ENCODE measurements at regions not wholly inside any gene's neighbourhood (a gene's known extent, or its start where the extent isn't known, plus 50 kb on each side); places are given as distances from the start of the nearest gene placed in this dataset.

DNA sequence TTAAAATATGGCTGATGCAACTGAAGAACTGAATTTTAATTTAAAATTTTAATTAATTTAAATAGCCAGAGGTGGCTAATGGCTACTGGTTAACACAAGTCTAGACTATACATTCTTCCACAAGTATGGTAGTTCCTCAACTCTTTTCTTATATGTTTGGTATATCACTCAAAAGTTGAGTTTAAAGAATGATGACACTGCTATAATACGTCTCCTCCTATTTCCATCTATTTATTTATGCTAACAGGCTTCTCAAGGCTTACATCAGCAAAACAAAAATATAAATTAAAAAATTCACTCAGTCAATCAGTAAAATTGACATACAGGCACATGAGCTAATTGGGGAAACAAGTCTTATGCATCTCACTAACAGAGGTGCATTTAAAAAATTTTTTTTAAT, 227.9 kb upstream of the PMFBP1 start:
- DNase-seq: no peak

DNA sequence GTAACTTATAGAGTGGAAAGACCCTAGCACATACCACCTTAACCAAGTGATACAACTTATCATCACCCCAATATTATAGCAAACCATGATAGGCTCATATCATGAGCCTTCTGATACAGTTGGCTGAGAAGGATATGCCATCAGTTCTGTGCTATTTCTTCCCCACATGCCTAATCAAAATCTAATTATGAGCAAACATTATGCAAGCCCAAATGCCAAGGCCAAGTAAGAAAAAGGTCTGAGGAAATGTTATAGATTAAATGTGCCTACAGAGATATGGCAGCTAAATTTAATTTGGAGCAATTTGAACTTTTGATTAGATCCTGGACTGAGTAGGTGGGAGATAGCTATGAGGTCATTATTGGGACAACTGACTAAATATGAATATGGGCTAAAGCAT, 225.9 kb upstream of the PMFBP1 start:
- DNase-seq: no peak

DNA sequence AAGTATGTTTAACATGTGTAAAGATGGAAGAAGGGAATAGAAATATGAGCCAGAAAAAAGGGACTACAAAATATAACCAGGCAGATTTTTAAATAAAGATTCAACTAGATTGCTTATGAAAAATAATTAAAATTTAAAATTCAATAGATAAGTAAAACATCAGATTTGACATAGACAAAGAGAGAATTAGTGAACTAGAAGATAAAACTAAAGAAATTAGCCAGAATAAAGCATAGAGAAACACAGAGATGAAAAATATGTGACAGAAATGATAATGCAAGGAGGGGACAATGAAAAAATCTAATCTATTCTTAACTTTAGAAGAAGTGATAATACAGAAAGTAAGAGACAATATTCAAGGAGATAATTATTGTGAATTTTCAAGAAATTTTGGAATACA, 222.6 kb upstream of the PMFBP1 start:
- no peak for DNase-seq

DNA sequence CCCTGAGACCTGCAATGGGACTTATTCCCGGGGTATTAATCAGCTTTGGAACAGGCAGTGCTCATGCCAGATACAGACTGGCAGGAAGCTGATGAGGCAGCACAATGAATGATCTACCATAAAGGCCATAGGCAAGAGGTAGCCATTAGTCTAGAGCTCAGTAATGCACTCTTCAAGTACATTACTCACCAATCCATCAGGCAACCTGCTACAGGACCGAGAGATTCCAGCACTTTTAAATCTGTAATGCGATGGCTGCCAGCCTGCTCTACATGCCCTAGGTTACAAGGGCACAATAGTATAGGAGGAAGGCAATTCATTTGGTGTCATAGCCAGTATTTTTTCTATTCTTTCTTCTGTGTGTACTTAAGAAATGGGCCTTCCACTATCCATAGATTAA, 217.8 kb upstream of the PMFBP1 start:
- no peak for DNase-seq

DNA sequence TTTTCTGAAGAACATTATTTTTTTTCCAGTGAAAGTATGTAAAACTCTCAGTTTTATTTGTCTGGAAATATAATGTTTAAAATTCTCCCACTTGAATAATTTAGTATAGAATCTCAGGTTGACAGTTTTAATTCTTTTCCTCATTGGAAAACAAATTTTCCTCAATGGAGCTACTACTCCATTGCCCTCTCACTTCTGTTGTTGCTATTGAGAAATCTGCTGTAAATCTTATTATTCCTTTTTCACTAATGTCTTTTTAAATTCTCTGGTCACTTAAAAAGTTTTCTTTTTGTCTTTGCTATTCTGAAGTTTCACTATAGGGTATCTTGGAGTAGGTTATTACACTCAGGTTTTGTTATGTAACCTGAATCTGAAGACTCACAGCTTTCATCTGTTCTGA, 216.1 kb upstream of the PMFBP1 start:
- no peak for DNase-seq

DNA sequence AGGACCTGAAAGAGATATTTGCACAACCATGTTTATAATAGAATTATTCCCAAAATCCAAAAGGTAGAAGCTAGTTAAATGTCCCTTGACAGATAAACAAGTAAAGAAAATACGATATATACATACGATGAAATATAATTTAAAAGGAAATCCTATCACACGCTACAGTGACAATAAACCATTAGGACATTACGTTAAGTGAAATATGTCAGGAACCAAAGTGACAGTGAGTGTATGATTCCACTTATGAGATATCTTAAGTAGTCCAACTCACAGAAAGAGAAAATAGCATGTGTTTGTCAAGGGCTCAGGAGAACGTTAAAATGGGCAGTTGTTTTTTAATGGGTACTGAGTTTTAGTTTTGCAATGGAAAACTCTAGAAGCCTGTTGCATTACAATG, 212.7 kb upstream of the PMFBP1 start:
- no peak for DNase-seq

DNA sequence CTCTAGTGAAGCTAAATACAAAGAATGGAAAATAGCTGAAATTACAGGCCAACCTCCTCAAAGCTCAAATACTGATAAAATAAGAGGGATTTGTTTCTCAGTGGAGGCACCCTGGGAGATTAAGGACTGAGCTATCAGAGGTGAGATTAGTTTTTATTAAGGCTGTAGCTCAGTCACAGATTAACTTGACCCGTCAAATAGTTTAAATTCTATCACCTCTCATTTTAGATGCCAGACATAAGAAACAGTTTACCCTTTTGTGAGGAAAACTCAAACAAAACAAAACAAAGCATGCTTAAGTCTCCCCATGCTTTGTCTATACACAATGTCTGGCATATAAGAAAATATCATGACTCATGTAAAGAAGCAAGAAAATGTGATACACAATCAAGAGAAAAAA, 208.3 kb upstream of the PMFBP1 start:
- DNase-seq: no peak

DNA sequence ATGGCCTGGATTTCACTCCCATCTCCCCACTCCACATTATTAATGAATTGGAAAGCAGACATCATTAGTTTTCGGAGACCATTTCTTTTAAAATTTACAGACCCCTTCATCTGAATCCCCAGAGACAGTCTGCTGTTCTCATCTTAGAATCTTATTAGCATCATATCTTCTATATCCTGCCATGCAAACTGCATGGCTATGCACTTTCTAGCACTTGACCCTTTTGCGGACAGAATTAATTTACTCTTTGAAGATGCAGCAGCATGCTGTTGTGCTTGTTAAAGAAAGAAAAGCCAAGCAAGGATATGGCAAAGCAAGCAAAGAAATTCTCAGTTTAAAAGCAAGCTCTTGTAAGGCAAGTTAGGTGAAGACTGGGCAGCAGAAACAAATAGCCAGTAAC, 201.2 kb upstream of the PMFBP1 start:
- DNase-seq: no peak

DNA sequence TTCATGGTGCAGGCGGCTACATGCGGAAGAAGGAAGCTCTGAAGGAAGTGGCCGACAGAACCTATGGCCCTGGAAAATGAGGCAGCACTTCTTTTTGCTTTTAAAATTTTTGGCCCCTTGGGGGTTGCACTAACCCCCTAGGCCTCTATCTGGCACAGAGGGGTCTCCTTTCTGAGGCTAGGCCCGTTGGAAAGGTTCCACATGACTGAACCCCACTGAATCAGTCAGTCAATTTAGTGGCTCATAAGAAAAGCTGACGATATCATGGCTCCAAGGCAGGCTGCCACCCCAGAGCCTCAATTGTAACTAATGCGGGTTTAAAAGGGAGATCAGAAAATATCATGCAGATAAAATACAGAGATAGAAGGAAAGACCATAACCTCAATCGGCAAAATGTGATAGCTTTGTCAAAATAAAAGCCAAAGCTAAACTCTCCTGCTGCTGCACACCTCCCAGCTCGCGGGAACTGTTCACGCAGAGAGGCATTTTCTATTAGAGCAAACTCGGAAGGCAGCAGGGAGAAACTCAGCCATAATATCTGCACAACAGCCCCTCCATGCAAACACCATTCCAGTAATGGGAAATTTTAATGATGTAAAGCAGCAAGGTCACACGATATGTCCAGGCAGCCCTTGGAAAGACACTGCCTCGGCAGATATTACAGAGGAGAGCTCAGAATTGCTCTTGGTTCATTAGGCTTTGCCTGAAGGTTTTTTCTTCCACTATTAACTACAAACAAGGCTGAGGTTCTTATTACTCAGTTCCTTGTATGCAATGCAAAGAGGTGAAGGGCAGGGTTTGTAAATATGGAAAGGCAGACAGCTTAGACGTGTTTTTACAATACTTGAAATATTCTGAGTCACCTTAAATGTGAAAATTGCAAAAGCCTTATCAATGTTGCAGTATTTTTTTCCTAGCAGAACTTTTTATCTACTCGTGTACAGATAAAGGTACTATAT, 200.4 kb upstream of the PMFBP1 start:
- no peak for DNase-seq

DNA sequence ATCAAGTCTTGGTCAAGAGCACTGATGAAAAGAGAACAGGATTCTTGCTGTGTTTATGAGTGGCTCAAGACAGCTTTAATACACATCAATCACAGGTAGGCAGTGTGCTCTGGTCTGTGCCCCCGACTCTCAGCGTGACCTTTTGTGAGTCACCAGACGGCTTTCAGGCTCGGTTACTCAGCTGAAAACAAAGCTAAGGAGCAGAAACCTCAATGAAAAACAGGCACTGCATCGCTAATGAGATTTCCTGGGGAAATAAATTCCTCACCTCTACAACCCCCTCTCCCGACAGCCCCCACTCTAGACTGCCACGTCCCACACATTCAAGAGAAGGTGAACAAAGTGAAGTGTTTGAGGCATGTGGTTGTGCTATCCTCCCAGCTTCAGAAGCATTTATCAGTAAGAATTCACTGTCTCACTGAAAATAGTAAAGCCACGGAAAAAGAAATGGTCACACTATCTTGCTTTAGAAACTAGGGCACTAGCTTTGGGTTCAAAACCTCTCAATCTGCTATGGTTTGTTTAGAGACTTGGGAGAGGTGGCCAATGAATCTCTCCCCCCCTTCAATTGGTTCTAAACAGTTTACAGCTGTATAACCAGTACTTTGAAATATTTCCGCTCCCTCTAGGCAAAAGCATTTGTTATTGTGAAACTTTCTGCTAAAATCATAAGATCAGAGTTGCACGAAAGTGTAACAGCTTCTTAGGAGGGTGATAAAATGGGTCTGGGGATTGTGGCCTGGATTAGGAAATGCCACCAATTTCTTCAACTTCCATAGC, 199.5 kb upstream of the PMFBP1 start:
- DNase-seq: no peak

DNA sequence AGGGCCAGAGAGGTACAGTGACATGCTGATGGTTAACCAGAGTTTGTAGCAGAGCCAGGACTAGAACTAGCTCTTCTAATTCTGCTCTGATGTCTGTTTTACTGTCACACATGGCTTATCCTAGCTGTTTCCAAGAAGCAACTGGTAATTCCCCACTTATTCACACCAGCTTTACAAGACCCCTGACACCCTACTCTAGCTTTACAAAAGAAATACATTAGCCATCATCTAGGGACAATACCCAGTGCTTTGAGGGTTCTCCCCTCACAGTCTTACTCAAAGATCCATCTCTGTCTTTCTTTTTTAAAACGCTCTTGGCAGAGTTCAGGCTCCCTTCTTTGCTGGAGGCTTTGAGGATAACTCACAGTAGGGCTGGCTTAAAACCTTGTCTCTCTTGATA, 197.3 kb upstream of the PMFBP1 start:
- DNase-seq: no peak

DNA sequence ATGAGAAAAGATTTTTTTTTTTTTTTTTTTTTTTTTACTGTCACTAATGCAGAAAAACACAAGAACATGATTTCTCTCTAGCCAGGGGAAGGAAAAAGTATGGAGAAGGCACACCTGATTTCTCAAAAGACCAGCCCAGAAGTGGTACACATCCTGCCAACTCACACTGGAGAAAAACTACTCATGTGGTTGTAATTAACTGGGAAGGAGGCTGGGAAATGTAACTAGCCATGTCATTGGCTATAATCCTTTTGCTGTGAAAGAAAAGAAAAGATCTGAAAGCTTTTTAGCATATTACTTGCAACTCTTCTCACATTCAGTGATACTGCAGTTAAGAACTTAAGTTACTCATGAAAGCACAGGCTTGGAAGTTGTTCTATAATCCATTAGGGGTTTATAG, 195.9 kb upstream of the PMFBP1 start:
- no peak for DNase-seq

DNA sequence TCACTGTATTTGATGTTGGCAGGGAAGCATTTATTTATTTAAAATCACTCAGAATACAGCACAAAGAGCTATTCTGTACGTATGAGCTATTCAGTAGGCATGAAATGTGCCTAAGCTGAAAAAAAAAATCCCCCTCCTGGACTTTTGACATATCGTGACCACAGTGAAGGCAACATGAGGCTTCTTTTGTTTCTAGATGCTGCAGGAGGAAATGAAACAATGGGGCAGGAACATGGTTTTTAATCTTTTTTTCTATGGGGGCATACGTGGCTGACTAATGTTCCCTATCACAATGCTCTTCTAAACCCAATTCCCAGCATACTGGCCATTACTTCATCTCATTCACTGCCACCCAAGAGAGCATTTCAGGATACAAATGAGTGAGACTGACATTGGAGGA, 191.0 kb upstream of the PMFBP1 start:
- no peak for DNase-seq

DNA sequence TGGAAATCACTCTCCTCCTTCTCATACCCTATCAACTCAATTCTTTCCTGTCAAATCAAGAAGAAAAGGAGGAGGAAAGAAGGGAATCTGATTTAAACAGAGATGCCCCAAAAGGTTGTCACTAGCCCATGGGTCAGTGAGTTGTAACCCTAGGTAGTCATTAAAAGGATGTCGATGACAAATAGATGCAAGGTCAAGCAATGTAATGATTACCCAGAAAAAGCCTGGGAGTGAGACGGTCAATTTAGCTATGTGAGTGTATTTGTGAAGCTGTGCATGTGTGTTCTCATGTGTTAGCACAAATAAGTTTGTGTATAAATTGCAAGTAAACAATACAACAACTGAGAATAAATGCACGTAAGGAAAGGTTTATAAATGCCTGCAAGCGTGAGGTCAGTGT, 190.5 kb upstream of the PMFBP1 start:
- no peak for DNase-seq

DNA sequence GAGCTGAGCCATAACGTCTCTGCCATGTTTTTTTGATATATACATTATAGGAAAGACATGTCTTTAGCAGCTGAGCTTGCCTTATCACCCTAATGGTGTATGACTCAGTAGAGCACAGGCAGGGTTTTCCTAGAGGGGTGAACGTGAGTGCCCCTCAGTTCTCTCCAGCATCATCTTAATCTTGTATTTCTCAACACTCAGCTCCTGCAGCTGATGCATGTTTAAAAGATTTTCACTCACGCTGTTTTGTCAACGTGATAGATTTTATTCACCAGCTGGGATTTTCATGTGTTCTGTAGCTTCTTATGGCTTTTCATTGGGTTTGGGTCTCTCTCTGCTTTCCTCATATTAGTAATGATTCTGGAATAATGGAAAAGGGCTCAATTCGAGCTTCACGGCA, 186.0 kb upstream of the PMFBP1 start:
- no peak for DNase-seq

DNA sequence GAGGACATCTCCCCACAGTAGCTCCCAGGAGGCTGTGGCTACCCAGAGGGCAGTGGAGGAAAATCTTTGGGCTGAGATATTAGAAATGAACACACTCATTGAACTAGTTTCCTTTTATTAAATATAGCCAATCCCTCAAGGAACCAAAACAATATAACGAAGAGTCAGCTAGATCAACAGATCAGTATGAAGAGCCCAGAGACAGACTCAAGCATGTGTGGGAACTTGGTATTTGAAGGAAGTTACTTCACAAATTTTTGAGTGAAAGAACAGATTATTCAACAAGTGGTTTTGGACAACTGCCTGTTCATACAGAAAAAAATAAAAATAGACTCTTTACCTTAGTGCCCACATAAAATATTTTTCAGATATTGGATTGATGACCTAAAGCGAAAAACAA, 183.6 kb upstream of the PMFBP1 start:
- no peak for DNase-seq

DNA sequence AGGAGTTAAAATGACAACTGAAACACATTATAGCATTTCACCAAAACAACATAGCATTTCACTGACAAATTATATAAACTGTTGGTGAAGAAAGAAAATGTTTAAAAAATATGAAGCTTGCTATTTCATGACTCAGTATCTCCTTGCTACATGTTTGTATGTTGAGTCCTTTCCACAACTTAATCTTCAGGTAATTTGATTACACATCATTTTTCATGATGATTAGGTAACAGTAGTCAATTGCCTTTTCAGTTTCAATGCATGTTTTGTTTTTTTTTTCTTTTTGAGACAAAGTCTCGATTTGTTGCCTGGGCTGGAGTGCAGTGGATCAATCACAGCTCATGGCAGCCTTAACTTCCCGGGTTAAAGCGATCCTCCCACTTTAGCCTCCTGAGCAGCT, 177.8 kb upstream of the PMFBP1 start:
- no peak for DNase-seq

DNA sequence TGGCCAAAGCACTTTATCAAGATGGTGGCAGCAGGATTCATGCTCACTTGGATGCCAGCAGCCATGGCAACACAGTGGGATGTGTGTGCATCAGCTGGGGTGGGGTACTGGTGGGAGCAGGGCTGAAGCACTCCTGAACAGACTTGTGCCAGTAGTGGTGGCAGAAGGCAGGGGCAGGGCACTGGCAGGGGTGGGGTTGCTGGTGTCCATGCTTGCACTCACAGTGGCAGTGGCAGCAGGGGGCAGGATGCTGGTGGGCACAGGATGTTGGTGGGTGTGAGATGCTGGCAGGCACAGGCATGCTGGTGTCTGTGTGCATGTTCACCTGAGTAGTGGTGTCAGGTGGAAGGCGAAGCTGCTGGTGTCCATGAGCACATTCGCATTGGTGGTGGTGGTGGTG, 161.0 kb upstream of the PMFBP1 start:
- DNase-seq: no peak

DNA sequence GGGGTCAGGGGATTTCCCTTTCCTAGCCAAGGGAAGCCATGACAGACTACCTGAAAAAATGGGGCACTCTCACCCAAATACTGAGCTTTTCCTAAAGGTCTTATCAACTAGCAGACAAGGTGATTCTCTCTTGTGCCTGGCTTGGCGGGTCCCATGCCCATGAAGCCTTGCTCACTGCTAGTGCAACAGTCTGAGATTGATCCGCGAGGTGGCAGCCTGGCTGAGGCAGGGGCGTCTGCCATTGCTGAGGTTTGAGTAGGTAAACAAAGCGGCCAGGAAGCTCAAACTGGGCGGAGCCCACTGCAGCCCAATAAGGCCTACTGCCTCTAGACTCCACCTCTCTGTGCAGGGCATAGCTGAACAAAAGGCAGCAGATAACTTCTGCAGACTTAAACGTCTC, 152.6 kb upstream of the PMFBP1 start:
- no peak for DNase-seq

DNA sequence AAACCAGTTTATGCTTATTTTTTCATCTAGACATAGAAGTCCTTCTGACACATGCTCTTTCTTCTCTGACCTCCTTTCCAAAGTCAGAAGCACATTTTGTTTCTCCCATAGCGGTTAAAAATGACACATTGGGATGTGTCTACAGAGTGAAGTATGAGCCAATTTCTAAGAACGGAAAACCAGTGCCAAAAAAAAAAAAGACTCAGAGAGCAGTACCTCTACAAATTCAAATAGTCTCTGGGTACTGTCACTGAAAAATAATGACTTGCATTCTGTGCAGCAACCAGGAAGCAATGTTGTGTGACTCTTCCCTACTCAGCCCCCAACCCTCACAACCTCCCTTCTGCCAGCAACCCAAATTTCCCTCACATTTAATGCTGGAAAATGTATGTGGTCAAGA, 145.5 kb upstream of the PMFBP1 start:
- no peak for DNase-seq

DNA sequence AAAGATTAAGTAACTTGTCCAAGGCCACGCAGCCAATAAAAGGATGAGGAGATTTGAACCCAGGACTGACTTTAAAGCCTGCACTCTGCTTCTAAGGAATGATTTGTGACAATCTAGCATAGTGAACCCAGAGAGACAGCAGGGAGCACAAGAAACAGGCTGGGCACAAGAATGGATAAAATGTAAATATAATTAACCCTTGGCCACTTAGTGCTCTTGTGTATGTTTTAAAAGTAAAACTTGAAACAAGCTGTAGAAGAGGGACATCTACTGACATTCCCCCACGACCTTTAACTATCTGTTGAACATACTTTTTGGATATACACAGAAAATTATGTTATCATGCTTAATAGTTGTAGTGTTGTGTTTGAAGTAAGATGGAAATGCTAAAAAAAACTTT, 141.9 kb upstream of the PMFBP1 start:
- no peak for DNase-seq

DNA sequence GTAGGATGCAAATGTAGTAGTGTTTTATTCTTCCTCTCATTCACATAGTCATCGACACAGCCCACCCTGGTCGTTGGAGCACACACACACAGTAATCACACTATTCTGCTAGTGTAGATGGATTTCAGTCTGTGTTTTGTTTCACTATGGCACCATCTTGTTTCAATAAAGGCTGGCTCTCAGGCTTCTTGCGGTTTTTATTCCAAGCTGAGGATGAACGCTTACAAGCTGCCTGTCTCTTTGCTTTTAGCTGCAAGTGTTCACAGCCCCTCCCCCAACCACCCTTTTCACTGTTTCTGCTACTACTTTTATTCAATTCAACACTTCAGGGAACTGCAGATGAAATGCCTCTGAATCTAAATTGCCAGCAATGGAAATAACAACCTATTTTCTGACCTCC, 140.9 kb upstream of the PMFBP1 start:
- DNase-seq: no peak

DNA sequence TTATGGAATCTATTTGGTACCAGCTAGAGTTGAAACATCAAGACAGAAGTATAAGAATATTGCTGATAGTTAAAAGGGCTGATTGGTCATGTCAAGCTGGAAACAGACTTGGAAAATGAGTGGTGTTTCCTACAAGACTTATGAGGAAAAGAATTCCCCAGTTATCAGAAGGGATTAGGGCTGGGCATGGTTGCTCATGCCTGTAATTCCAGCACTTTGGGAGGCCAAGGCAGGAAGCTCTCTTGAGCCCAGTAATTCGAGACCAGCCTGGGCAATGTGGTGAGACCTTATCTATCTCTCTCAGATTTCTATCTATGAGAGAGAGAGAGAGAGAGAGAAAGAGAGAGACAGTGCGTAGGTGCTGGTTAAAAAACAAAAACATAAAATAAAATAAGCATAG, 139.5 kb upstream of the PMFBP1 start:
- no peak for DNase-seq

DNA sequence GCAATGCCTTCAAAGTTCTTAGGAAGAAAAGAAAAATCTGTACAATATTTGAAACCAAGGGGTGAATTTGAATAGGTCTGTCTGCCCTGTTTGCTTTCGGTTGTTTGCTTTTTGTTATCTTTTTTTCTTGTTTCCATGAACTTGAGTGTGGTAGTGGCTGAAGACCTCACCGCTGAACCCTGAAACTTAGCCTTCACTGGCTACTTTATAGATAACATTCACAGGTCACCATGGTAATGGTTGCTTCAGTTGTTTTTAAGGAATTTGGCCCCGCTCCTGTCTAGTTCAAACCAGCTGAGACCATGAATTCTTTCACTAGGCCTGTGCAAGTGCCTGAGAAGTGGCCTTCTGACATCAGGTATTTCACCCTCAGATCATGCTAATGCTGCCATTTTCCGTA, 137.0 kb upstream of the PMFBP1 start:
- no peak for DNase-seq

Data from cortex of kidney (tissue), 1 donor.